ENCODE measurements at regions not wholly inside any gene's neighbourhood (a gene's known extent, or its start where the extent isn't known, plus 50 kb on each side); places are given as distances from the start of the nearest gene placed in this dataset.

- H4K20me1 ChIP-seq (ENCODE audit: insufficient read depth, low read length) = no peaks in the 10 kb centered on the region
- no peak overlapping the region for H4K91ac ChIP-seq (ENCODE audit: insufficient read depth, low read depth, low read length)
- intact Hi-C loops (cut with micrococcal nuclease) = no loop called here
- in situ Hi-C loops (cut with MboI; ENCODE audit: low sequenced_read_pairs) = no loop called here
- H2BK5ac ChIP-seq (ENCODE audit: low read depth, low read length, poor library complexity, severe bottlenecking) = no peak overlapping the region
- H3K4ac ChIP-seq (ENCODE audit: low read depth, low read length) = no peak overlapping the region
- POLR2A ChIA-PET (ENCODE audit: unreplicated experiment) = no interaction called here
- H3K9ac ChIP-seq (ENCODE audit: low read depth, low read length) = no peak overlapping the region
- no peak overlapping the region for H3K23ac ChIP-seq (ENCODE audit: low read depth, low read length)
- H3K27me3 ChIP-seq (ENCODE audit: control insufficient read depth, insufficient read depth, low read length) = no peaks in the 10 kb centered on the region
- no peak overlapping the region for H2AFZ ChIP-seq (replicated peaks; ENCODE audit: low read length, poor library complexity)
- dilution Hi-C loops (cut with HindIII; ENCODE audit: low sequenced_read_pairs, unreplicated experiment) = no loop called here
- no peak overlapping the region for H2AK9ac ChIP-seq (replicated peaks; ENCODE audit: low read depth, low read length, poor library complexity)
- ATAC-seq (ENCODE audit: low read depth) (no peak), DNase-seq (no peak)
- no peak overlapping the region for H3K18ac ChIP-seq (ENCODE audit: low read depth, low read length)
- no peak overlapping the region for H3K14ac ChIP-seq (replicated peaks; ENCODE audit: low read depth, low read length)
- no peak overlapping the region for H3K4me3 ChIP-seq (ENCODE audit: insufficient read depth, low read depth, low read length)
- H2BK120ac ChIP-seq (ENCODE audit: low read depth, low read length) = no peak overlapping the region
- no peaks in the 10 kb centered on the region; the same call in 1 of the 2 replicates for H3K9me3 ChIP-seq (ENCODE audit: control insufficient read depth, insufficient read depth, low read length)
- no peaks in the 10 kb centered on the region for H3K36me3 ChIP-seq (ENCODE audit: control insufficient read depth, insufficient read depth, low read length)
- no peak overlapping the region for H3K56ac ChIP-seq (ENCODE audit: extremely low read depth, insufficient read depth, low read length)
- no peaks in the 10 kb centered on the region for H3K79me1 ChIP-seq (ENCODE audit: low read depth in 1 of 2, low read length in 2 of 2)
- no peak overlapping the region for H4K5ac ChIP-seq (ENCODE audit: low read depth, low read length)
- no peak overlapping the region for H2BK20ac ChIP-seq (ENCODE audit: low read depth, low read length)
- H3K4me2 ChIP-seq (ENCODE audit: low read depth, low read length) = no peak overlapping the region
- H3K4me1 ChIP-seq (ENCODE audit: control insufficient read depth, insufficient read depth, low read length) = no peaks in the 10 kb centered on the region
- no peak overlapping the region for H3K27ac ChIP-seq (ENCODE audit: insufficient read depth, low read length)
- BruUV-seq (replicated peaks) = no TSS peak
- CTCF ChIA-PET = no interaction called here
- H3K9me1 ChIP-seq (ENCODE audit: insufficient read depth, low read length) = no peaks in the 10 kb centered on the region
- WGBS, 2 experiments (ENCODE audit: extremely low coverage in 2 of 2, insufficient read length in 1 of 2) = no CpG with 5 or more reads among the region's 1 CpG
- H2BK15ac ChIP-seq (ENCODE audit: low read depth, low read length) = no peak overlapping the region
- no peak overlapping the region for H4K8ac ChIP-seq (ENCODE audit: low read depth in 2 of 2, low read length in 2 of 2)
- H2AK5ac ChIP-seq (ENCODE audit: low read depth, low read length) = no peak overlapping the region
- TF ChIP-seq RAD21 (IDR thresholded peaks at IDR 0.05; ENCODE audit: low read length) (no peak), POLR2A (IDR thresholded peaks at IDR 0.05; ENCODE audit: low read depth, low read length) (no peak), SMC3 (IDR thresholded peaks at IDR 0.05; ENCODE audit: low read depth, low read length) (no peak), RFX5 (IDR thresholded peaks at IDR 0.05; ENCODE audit: low read depth, low read length) (no peak)
These were observed 1066.5 kb downstream of the SLITRK1 start for GRCh38 chr13:82815791-82816190.

All from IMR-90 (cell line).